ENCODE measurements at regions not wholly inside any gene's neighbourhood (a gene's known extent, or its start where the extent isn't known, plus 50 kb on each side); places are given as distances from the start of the nearest gene placed in this dataset.
"Not testable (repeated sequence)": the region's sequence is repeated elsewhere in the genome, so short reads cannot be mapped to it uniquely, and the experiment has no call there.

DNA sequence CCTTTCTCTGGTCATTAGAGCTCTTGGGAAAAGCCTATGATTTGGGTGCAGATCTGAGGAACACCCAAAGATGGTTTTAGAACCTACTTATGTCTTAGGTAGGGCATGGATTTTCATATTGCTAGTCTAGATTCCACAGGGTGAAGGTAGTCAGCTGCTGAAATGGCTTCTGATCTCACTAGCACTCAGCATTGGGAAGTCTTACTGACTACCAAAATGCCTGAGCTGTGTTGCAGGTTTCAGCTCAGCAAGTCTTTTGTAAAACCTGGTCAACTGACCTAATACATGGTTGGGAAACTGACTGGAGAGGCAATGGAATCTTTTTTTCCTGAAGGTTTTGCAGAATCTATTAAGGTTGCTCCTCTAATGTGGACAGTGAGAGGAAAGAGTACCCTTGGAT, 136.4 kb downstream of the CCNG2 start:
- no peak for TF ChIP-seq ELF1 (IDR thresholded peaks at IDR 0.05)
- no peak for TF ChIP-seq SMC3 (IDR thresholded peaks at IDR 0.05; ENCODE audit: low read depth, low read length)
- TF ChIP-seq, protein P1, sequence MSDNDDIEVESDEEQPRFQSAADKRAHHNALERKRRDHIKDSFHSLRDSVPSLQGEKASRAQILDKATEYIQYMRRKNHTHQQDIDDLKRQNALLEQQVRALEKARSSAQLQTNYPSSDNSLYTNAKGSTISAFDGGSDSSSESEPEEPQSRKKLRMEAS (IDR thresholded peaks at IDR 0.05; ENCODE audit: low read depth) = no peak
- TF ChIP-seq EZH2phosphoT487 (IDR thresholded peaks at IDR 0.05; ENCODE audit: borderline replicate concordance, low read depth) = no peak
- no peak for TF ChIP-seq RFX5 (IDR thresholded peaks at IDR 0.05; ENCODE audit: low read length)
- no peak for TF ChIP-seq TCF12 (IDR thresholded peaks at IDR 0.05)
- TF ChIP-seq TEAD4 (IDR thresholded peaks at IDR 0.05; ENCODE audit: borderline replicate concordance, insufficient read depth) = no peak
- no peak for TF ChIP-seq FOXM1 (IDR thresholded peaks at IDR 0.05; ENCODE audit: low read depth)
- TF ChIP-seq, protein P2, sequence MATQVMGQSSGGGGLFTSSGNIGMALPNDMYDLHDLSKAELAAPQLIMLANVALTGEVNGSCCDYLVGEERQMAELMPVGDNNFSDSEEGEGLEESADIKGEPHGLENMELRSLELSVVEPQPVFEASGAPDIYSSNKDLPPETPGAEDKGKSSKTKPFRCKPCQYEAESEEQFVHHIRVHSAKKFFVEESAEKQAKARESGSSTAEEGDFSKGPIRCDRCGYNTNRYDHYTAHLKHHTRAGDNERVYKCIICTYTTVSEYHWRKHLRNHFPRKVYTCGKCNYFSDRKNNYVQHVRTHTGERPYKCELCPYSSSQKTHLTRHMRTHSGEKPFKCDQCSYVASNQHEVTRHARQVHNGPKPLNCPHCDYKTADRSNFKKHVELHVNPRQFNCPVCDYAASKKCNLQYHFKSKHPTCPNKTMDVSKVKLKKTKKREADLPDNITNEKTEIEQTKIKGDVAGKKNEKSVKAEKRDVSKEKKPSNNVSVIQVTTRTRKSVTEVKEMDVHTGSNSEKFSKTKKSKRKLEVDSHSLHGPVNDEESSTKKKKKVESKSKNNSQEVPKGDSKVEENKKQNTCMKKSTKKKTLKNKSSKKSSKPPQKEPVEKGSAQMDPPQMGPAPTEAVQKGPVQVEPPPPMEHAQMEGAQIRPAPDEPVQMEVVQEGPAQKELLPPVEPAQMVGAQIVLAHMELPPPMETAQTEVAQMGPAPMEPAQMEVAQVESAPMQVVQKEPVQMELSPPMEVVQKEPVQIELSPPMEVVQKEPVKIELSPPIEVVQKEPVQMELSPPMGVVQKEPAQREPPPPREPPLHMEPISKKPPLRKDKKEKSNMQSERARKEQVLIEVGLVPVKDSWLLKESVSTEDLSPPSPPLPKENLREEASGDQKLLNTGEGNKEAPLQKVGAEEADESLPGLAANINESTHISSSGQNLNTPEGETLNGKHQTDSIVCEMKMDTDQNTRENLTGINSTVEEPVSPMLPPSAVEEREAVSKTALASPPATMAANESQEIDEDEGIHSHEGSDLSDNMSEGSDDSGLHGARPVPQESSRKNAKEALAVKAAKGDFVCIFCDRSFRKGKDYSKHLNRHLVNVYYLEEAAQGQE (IDR thresholded peaks at IDR 0.05; ENCODE audit: low read depth, low read length) = no peak
- TF ChIP-seq MXI1 (IDR thresholded peaks at IDR 0.05; ENCODE audit: low read depth, low read length) = no peak
- TF ChIP-seq, protein P3, sequence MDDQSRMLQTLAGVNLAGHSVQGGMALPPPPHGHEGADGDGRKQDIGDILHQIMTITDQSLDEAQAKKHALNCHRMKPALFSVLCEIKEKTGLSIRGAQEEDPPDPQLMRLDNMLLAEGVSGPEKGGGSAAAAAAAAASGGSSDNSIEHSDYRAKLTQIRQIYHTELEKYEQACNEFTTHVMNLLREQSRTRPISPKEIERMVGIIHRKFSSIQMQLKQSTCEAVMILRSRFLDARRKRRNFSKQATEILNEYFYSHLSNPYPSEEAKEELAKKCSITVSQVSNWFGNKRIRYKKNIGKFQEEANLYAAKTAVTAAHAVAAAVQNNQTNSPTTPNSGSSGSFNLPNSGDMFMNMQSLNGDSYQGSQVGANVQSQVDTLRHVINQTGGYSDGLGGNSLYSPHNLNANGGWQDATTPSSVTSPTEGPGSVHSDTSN (IDR thresholded peaks at IDR 0.05) = no peak
- TF ChIP-seq NFIC (IDR thresholded peaks at IDR 0.05; ENCODE audit: borderline replicate concordance) = no peak
- TF ChIP-seq, protein P4, sequence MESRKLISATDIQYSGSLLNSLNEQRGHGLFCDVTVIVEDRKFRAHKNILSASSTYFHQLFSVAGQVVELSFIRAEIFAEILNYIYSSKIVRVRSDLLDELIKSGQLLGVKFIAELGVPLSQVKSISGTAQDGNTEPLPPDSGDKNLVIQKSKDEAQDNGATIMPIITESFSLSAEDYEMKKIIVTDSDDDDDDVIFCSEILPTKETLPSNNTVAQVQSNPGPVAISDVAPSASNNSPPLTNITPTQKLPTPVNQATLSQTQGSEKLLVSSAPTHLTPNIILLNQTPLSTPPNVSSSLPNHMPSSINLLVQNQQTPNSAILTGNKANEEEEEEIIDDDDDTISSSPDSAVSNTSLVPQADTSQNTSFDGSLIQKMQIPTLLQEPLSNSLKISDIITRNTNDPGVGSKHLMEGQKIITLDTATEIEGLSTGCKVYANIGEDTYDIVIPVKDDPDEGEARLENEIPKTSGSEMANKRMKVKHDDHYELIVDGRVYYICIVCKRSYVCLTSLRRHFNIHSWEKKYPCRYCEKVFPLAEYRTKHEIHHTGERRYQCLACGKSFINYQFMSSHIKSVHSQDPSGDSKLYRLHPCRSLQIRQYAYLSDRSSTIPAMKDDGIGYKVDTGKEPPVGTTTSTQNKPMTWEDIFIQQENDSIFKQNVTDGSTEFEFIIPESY (IDR thresholded peaks at IDR 0.05; ENCODE audit: borderline replicate concordance, low read depth) = no peak
- Histone ChIP-seq H3K9me2 (no peaks in the 10 kb centered on the region), H3K4me1 (ENCODE audit: control insufficient read depth in 1 of 2, insufficient read depth in 2 of 2, low read depth in 1 of 2, low read length in 1 of 2) (no peaks in the 10 kb centered on the region), H3K79me2 (ENCODE audit: insufficient read depth) (no peaks in the 10 kb centered on the region), H3K4me2 (no peak overlapping the region), H2AFZ (ENCODE audit: low read depth) (no peak overlapping the region), H3K36me3 (replicated peaks in 1 of 2; ENCODE audit: control insufficient read depth in 1 of 2, insufficient read depth in 2 of 2, low read length in 1 of 2) (no peaks in the 10 kb centered on the region), H3K9ac (no peak overlapping the region), H3K4me3 (ENCODE audit: low read depth in 2 of 2, low read length in 1 of 2) (no peak overlapping the region), H3K27me3 (ENCODE audit: insufficient read depth) (no peaks in the 10 kb centered on the region), H3F3A (replicated peaks; ENCODE audit: insufficient read depth) (no peaks in the 10 kb centered on the region), H4K20me1 (ENCODE audit: insufficient read depth) (no peaks in the 10 kb centered on the region), H3K27ac (ENCODE audit: low read depth in 2 of 2, low read length in 1 of 2) (no peak overlapping the region), H3K9me3 (no peaks in the 10 kb centered on the region)
- CTCF ChIA-PET = no interaction called here
- POLR2A ChIA-PET = no interaction called here
- DNase-seq = no peak

DNA sequence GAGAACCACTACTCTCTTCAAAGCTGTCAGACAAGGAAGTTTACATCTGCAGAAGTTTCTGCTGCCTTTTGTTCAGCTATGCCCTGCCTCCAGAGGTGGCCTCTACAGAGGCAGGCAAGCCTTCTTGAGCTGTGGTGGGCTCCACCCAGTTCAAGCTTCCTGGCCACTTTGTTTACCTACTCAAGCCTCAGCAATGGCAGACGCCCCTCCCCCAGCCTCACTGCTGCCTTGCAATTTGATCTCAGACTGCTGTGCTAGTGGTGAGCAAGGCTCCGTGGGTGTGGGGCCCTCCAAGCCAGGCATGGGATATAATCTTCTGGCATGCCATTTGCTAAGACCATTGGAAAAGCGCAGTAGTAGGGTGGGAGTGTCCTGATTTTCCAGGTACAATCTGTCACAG, 144.0 kb downstream of the CCNG2 start:
- CTCF ChIA-PET = not testable (repeated sequence)

More for the DNA sequence above, 144.0 kb downstream of the CCNG2 start:
- H3K4me2 ChIP-seq; H3F3A ChIP-seq (replicated peaks; ENCODE audit: insufficient read depth); H3K4me3 ChIP-seq (ENCODE audit: low read depth in 2 of 2, low read length in 1 of 2); H3K27ac ChIP-seq (ENCODE audit: low read depth in 2 of 2, low read length in 1 of 2); H4K20me1 ChIP-seq (ENCODE audit: insufficient read depth); H3K36me3 ChIP-seq (replicated peaks in 1 of 2; ENCODE audit: control insufficient read depth in 1 of 2, insufficient read depth in 2 of 2, low read length in 1 of 2); H2AFZ ChIP-seq (ENCODE audit: low read depth); H3K9me3 ChIP-seq; DNase-seq; H3K9ac ChIP-seq; H3K79me2 ChIP-seq (ENCODE audit: insufficient read depth); H3K4me1 ChIP-seq (ENCODE audit: control insufficient read depth in 1 of 2, insufficient read depth in 2 of 2, low read depth in 1 of 2, low read length in 1 of 2); H3K9me2 ChIP-seq; POLR2A ChIA-PET; H3K27me3 ChIP-seq (ENCODE audit: insufficient read depth): not testable (repeated sequence)
- 0% methylated on average over 2 of the region's 3 CpGs for WGBS (ENCODE audit: low lambda C conversion rate)

Measured in SK-N-SH (cell line).